GM12873 (cell line): ENCODE measurements at regions not wholly inside any gene's neighbourhood (a gene's known extent, or its start where the extent isn't known, plus 50 kb on each side); places are given as distances from the start of the nearest gene placed in this dataset.

Experiments used
- TF ChIP-seq, protein P1 (sequence below): IDR thresholded peaks from 2 replicates; pipeline ENCODE4 v1.5.1; 2012; ENCODE audit warnings: low read depth, mild to moderate bottlenecking, moderate library complexity, low read length, control low read depth; ENCODE audit not compliant: insufficient read depth; ENCODE audit errors: missing control alignments

- TF ChIP-seq, protein P1, sequence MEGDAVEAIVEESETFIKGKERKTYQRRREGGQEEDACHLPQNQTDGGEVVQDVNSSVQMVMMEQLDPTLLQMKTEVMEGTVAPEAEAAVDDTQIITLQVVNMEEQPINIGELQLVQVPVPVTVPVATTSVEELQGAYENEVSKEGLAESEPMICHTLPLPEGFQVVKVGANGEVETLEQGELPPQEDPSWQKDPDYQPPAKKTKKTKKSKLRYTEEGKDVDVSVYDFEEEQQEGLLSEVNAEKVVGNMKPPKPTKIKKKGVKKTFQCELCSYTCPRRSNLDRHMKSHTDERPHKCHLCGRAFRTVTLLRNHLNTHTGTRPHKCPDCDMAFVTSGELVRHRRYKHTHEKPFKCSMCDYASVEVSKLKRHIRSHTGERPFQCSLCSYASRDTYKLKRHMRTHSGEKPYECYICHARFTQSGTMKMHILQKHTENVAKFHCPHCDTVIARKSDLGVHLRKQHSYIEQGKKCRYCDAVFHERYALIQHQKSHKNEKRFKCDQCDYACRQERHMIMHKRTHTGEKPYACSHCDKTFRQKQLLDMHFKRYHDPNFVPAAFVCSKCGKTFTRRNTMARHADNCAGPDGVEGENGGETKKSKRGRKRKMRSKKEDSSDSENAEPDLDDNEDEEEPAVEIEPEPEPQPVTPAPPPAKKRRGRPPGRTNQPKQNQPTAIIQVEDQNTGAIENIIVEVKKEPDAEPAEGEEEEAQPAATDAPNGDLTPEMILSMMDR, result no peak
Observed at GRCh38 chr4:100790836-100791615, 273.2 kb upstream of the EMCN start.

DNA sequence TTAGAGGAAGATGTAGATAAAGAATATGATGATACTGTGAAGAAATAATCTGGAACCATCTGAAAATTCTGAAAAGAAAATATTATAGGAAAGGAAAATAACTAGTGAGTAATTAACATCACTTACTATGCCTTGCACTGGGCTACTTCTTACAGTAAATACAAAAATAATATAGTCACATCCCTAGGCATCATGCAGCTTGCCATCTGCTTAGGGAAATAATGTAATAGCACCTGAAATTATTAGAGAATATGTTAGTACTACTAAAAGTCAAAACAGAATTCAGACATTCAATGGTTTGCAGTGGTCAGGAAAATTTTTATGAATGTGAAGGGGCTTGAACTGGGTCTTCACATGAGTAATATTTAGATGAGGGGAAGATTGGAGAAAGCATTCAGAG lies 272.2 kb upstream of the EMCN start:
- TF ChIP-seq, protein P1, result no peak

DNA sequence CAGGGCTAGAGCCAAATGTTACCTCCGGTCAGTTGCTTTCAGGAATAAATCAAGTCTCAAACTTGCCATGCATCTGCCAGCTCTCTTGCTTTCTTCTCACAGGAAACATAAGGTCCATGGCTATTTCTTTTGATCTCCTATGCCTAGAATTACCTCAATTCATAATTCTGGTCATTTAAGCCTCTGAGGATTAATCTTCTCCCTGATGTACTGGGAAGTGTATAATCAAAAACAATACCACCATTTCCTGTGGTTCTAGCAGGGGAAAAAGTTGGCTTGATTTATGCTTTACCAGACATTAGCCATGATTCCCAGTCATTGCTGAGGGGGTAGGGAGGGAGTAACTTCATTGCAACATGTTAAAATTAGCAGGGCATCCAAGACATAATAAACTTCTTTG lies 268.7 kb upstream of the EMCN start:
- TF ChIP-seq, protein P1, result no peak

DNA sequence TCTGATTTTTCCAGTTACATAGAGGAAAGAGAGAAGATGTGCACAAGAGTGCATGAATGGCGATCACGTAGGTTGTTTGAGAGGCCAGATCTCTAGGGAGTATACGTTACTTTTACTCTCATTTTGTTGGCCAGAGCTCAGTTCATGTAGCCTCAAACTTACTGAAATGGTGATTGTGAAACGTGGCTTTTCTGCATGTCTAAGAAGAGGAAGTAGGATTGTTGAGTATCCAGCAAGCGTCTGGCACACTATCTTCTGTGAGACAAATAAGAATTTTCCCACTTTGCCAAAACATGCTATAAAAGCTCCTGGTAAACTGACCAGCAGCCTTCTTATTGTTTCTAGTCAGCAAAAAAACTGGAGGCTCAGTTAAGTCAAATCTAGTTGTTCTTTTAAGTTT lies 264.5 kb upstream of the EMCN start:
- TF ChIP-seq, protein P1, result no peak

- TF ChIP-seq, protein P1, result no peak
Observed at GRCh38 chr4:100781435-100781834, 263.6 kb upstream of the EMCN start.

GRCh38 chr4:100780126-100780525 lies 262.3 kb upstream of the EMCN start:
- TF ChIP-seq, protein P1, result no peak

DNA sequence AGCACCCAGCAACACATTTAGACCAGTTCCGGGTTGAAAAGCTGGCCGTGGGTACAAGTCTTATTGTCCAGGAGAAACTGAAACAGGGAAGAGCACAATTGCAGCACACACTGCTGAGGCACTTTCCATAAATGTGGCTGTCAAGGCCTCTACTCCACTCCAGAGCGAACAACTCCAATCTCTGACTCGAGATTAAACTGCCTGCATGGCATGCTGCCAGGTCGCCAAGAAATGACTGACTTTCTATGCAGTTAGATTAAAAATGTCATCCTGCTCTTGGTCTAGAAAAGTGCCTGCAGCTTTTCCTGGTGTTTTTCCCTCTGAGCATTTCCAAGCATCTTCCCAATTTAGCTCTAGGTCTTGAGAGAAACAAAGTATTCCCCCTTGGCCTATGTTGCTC lies 260.6 kb upstream of the EMCN start:
- TF ChIP-seq, protein P1, result no peak

DNA sequence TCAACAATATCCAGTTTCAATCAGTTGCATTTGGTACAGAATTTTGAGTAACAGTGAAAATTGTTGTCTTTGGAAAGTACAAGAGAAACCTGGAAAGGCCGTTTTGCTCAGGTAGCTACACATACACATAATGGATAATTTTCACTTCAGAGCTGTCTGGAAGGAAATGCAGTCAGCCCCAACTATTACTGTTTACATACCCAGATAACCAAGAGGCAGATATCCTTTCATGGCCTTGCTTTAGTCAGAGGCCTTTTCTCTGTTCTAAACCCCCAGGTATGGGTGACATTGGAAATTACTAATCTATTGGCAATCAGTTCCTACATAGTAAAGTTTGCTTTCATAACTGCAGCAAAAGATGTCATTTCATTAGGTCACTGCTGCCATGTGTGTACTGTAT lies 244.9 kb upstream of the EMCN start:
- TF ChIP-seq, protein P1, result no peak
